ENCODE measurements at regions not wholly inside any gene's neighbourhood (a gene's known extent, or its start where the extent isn't known, plus 50 kb on each side); places are given as distances from the start of the nearest gene placed in this dataset.
A peak's percentile ranks its signal among the peaks of the same experiment; 100 is the strongest.

GRCh38 chr9:91040371-91041215 lies 239.0 kb downstream of the SYK start:
- Mint-ChIP-seq H3K9me3 (no peaks in the 10 kb centered on the region), H3K36me3 (ENCODE audit: low read depth) (peaks cover 2% of the 10 kb centered on the region), H3K4me1 (ENCODE audit: low read depth) (peaks cover 56% of the 10 kb centered on the region), H3K4me3 (no peak overlapping the region), H3K27me3 (peaks cover 21% of the 10 kb centered on the region), H3K27ac (peak overlapping the region; percentile 23)
- ChIA-PET CTCF (no interaction called here), POLR2A (no interaction called here)
- TF ChIP-seq CTCF (IDR thresholded peaks at IDR 0.05) = no peak
- intact Hi-C loops (cut with micrococcal nuclease) = no loop called here
- no peak for ATAC-seq
- DNase-seq = peak; percentile 37

GRCh38 chr9:91042024-91042423 lies 240.4 kb downstream of the SYK start:
- peaks cover 2% of the 10 kb centered on the region for H3K36me3 Mint-ChIP-seq (ENCODE audit: low read depth)
- no peak overlapping the region for H3K4me3 Mint-ChIP-seq
- POLR2A ChIA-PET = interaction anchor here (0.9 kb wide), 1 partner anchor 330 kb away, joined by 3 read pairs; no protein-coding TSS in a partner anchor
- intact Hi-C loops (cut with micrococcal nuclease) = no loop called here
- peaks cover 60% of the 10 kb centered on the region for H3K4me1 Mint-ChIP-seq (ENCODE audit: low read depth)
- no peak for ATAC-seq
- no peaks in the 10 kb centered on the region for H3K9me3 Mint-ChIP-seq
- DNase-seq = no peak
- H3K27me3 Mint-ChIP-seq = peaks cover 21% of the 10 kb centered on the region
- no peak for TF ChIP-seq CTCF (IDR thresholded peaks at IDR 0.05)
- CTCF ChIA-PET = interaction anchor here (1.8 kb wide), 1 partner anchor 9 kb away, joined by 5 read pairs; no protein-coding TSS in a partner anchor
- H3K27ac Mint-ChIP-seq = no peak overlapping the region

- ATAC-seq (no peak), DNase-seq (no peak)
- TF ChIP-seq CTCF (IDR thresholded peaks at IDR 0.05) = no peak
- intact Hi-C loops (cut with micrococcal nuclease) = no loop called here
- Mint-ChIP-seq H3K4me3 (no peak overlapping the region), H3K9me3 (no peaks in the 10 kb centered on the region), H3K36me3 (ENCODE audit: low read depth) (peaks cover 2% of the 10 kb centered on the region), H3K27me3 (peaks cover 21% of the 10 kb centered on the region), H3K27ac (no peak overlapping the region), H3K4me1 (ENCODE audit: low read depth) (peaks cover 60% of the 10 kb centered on the region)
- ChIA-PET POLR2A (no interaction called here), CTCF (interaction anchor here (1.8 kb wide), 1 partner anchor 9 kb away, joined by 5 read pairs; no protein-coding TSS in a partner anchor)
Observed at GRCh38 chr9:91042541-91042940, 240.9 kb downstream of the SYK start.

GRCh38 chr9:91043056-91043810 lies 241.6 kb downstream of the SYK start:
- ATAC-seq (no peak), DNase-seq (no peak)
- no peak for TF ChIP-seq CTCF (IDR thresholded peaks at IDR 0.05)
- Mint-ChIP-seq H3K4me1 (ENCODE audit: low read depth) (peaks cover 61% of the 10 kb centered on the region), H3K27me3 (peaks cover 21% of the 10 kb centered on the region), H3K4me3 (no peak overlapping the region), H3K36me3 (ENCODE audit: low read depth) (peaks cover 2% of the 10 kb centered on the region), H3K9me3 (no peaks in the 10 kb centered on the region), H3K27ac (no peak overlapping the region)
- POLR2A ChIA-PET = interaction anchor here (0.6 to 1.0 kb wide), 2 partner anchors 88 to 106 kb away, joined by 3 read pairs; no protein-coding TSS in a partner anchor
- intact Hi-C loops (cut with micrococcal nuclease) = no loop called here
- CTCF ChIA-PET = interaction anchor here (1.8 kb wide), 1 partner anchor 10 kb away, joined by 5 read pairs; no protein-coding TSS in a partner anchor

All from activated CD8-positive, alpha-beta T cell treated with anti-CD3 and anti-CD28 coated beads for 36 hours (primary cell).